ENCODE measurements at regions not wholly inside any gene's neighbourhood (a gene's known extent, or its start where the extent isn't known, plus 50 kb on each side); places are given as distances from the start of the nearest gene placed in this dataset.

DNA sequence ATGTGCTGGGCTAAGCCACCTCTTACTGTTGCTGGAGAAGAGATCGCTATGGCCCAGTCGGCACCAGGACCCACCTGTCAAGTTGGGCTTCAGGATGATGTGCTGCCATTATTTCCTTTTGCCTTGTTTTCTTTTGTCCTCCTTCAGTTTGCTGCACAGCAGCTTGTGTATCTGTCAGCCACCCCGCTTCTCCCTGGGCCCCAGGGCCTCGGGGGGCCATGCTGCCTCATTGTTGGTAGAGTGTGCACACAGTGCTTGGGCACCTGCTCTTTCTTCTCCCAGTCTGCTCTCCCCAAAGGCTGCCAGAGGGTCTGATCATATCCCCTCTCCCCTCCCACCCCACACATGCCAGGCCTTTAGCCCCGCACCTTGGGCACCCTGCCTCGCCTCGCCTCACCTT, 185.5 kb upstream of the ATP10A start:
- CTCF ChIA-PET, result no interaction called here
- RAD21 ChIA-PET (ENCODE audit: low non-redundant PET in 1 of 2, low total read pairs in 2 of 2, uncharacterized antibody in 2 of 2, unreplicated experiment in 2 of 2), result no interaction called here

More for the DNA sequence above, 185.5 kb upstream of the ATP10A start:
- Histone ChIP-seq H3K4me2 (ENCODE audit: low read length) (no peak overlapping the region), H3K9ac (ENCODE audit: low read length) (no peak overlapping the region), H3K4me3 (replicated peaks in 1 of 2; ENCODE audit: low read depth in 1 of 2, low read length in 2 of 2) (no peak overlapping the region), H3K27me3 (ENCODE audit: insufficient read depth, low read length) (no peaks in the 10 kb centered on the region), H4K20me1 (ENCODE audit: insufficient read depth) (no peaks in the 10 kb centered on the region), H3K9me2 (ENCODE audit: insufficient read depth) (no peaks in the 10 kb centered on the region), H3K79me2 (ENCODE audit: insufficient read depth, low read length) (no peaks in the 10 kb centered on the region), H3K4me1 (ENCODE audit: control insufficient read depth in 1 of 2, insufficient read depth in 2 of 2, low read length in 2 of 2) (no peaks in the 10 kb centered on the region), H3K27ac (ENCODE audit: low read depth, low read length) (no peak overlapping the region), H3K9me3 (ENCODE audit: control insufficient read depth in 1 of 2, insufficient read depth in 1 of 2, low read depth in 1 of 2, low read length in 2 of 2) (peaks cover 5 to 33% of the 10 kb centered on the region in 2 experiments; a peak in 2 of 4 replicates), H2AFZ (ENCODE audit: low read depth, low read length, poor library complexity, severe bottlenecking) (no peak overlapping the region), H3K36me3 (ENCODE audit: control insufficient read depth in 1 of 2, insufficient read depth in 2 of 2, low read length in 2 of 2) (no peaks in the 10 kb centered on the region)
- ATAC-seq (no peak), DNase-seq (ENCODE audit: low read depth, low spot score) (no peak)
- intact Hi-C loops (cut with micrococcal nuclease), result no loop called here
- TF ChIP-seq SP1 (IDR thresholded peaks at IDR 0.05; ENCODE audit: low read depth) (no peak), EZH2 (IDR thresholded peaks at IDR 0.05) (no peak), REST (IDR thresholded peaks at IDR 0.05; ENCODE audit: low read depth) (no peak), EZH2phosphoT487 (IDR thresholded peaks at IDR 0.05; ENCODE audit: borderline replicate concordance) (no peak), POLR2AphosphoS5 (IDR thresholded peaks at IDR 0.05; ENCODE audit: low read depth, low read length) (no peak), POLR2A (IDR thresholded peaks at IDR 0.05; ENCODE audit: borderline replicate concordance, extremely low read depth, insufficient read depth, insufficient read length) (no peak), SIN3A (IDR thresholded peaks at IDR 0.05; ENCODE audit: low read depth) (no peak), FOSL1 (IDR thresholded peaks at IDR 0.05; ENCODE audit: low read depth) (no peak), CEBPB (IDR thresholded peaks at IDR 0.05; ENCODE audit: low read depth) (no peak)
- TF ChIP-seq, protein P1, sequence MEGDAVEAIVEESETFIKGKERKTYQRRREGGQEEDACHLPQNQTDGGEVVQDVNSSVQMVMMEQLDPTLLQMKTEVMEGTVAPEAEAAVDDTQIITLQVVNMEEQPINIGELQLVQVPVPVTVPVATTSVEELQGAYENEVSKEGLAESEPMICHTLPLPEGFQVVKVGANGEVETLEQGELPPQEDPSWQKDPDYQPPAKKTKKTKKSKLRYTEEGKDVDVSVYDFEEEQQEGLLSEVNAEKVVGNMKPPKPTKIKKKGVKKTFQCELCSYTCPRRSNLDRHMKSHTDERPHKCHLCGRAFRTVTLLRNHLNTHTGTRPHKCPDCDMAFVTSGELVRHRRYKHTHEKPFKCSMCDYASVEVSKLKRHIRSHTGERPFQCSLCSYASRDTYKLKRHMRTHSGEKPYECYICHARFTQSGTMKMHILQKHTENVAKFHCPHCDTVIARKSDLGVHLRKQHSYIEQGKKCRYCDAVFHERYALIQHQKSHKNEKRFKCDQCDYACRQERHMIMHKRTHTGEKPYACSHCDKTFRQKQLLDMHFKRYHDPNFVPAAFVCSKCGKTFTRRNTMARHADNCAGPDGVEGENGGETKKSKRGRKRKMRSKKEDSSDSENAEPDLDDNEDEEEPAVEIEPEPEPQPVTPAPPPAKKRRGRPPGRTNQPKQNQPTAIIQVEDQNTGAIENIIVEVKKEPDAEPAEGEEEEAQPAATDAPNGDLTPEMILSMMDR (IDR thresholded peaks at IDR 0.05 in 2 of 3, conservative IDR thresholded peaks at IDR 0.05 in 1 of 3; ENCODE audit: borderline replicate concordance in 1 of 3, insufficient read depth in 1 of 3, low read depth in 2 of 3, low read length in 2 of 3), result no peak
- TF ChIP-seq, protein P2, sequence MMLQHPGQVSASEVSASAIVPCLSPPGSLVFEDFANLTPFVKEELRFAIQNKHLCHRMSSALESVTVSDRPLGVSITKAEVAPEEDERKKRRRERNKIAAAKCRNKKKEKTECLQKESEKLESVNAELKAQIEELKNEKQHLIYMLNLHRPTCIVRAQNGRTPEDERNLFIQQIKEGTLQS (IDR thresholded peaks at IDR 0.05), result no peak
- POLR2A ChIA-PET, result no interaction called here
- BruUV-seq (replicated peaks), result no TSS peak
